Dedifferentiated amniotic fluid mesenchymal stem cell (primary cell): ENCODE measurements at regions not wholly inside any gene's neighbourhood (a gene's known extent, or its start where the extent isn't known, plus 50 kb on each side); places are given as distances from the start of the nearest gene placed in this dataset.

ENCODE experiments used
- DNase-seq: peaks from one replicate; pipeline ENCODE4 v3.0.0-alpha.2; 2016; ENCODE audit errors: extremely low spot score

- no peak for DNase-seq
Observed at GRCh38 chr16:54812229-54812628, 118.4 kb upstream of the IRX5 start.

GRCh38 chr16:54808890-54809289 lies 121.8 kb upstream of the IRX5 start:
- DNase-seq: no peak

GRCh38 chr16:54806881-54807360 lies 123.7 kb upstream of the IRX5 start:
- no peak for DNase-seq

DNA sequence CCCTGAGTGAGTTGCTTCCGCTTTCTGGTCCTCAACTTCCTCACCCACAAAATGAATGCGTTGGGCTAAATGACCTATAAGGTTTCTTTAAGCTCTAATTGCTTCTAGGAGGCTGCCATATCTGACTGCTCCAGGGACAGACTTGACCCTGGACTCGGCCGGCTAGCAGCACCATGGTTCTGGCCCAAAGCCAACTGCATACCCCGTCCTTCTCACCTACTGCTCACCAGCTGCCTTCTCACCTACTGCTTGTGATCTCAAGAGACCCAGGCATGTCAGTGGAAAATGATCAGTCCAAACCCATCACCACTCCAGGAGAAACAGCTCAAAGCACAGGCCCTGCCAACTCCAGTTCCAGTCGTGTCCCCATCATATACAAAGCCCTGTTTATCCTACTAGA lies 124.3 kb upstream of the IRX5 start:
- no peak for DNase-seq

DNA sequence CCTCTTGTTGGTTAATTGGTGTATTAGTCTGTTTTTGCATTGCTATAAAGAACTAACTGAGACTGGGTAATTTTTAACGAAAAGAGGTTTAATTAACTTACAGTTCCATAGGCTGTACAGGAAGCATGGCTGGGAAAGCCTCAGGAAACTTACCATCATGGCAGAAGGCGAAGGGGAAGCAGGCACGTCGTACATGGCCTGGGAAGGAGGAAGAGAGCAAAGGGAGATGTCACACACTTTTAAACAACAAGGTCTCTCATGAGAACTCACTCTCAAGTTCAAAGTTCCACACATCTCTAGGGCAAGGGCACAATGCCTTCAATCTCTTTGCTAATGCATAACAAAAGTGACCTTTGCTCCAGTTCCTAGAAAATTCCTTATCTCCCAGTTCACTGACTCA lies 125.0 kb upstream of the IRX5 start:
- no peak for DNase-seq

DNA sequence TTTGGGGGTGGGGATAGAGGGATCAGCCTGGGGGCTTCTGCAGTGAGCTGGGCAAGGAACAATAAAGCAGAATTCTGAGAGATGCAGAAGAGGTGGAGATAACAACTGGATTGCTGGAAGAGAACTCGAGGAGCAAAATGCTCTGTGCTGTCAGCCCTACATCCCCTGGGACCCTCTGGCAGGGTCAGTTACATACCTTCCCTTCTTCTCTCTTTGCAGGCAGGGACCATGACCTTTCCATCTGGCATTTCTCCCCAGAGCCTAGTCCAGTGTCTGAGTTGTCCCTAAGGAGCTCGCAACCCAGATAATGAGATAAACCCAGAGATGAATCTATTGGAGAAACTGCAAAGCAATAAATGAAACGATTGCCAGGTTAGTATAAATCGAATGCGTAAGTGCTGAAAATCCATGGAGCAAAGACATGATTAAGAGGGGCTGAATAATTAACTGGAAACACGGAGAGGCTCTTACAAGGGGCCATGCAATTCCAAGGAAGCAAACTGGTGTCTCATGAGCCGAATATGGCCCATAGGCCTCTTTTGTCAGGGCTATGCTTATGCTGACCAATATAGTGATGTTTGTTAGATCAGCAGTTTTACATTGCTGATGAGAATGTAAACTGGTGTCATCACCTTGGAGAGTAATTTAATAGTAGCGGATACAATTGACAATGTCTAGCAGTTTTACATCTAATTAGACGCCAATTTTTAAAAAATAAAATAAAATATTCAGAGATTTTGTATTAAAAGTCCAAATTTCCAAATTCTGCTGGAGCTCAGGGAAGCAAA lies 129.4 kb upstream of the IRX5 start:
- DNase-seq: no peak

DNA sequence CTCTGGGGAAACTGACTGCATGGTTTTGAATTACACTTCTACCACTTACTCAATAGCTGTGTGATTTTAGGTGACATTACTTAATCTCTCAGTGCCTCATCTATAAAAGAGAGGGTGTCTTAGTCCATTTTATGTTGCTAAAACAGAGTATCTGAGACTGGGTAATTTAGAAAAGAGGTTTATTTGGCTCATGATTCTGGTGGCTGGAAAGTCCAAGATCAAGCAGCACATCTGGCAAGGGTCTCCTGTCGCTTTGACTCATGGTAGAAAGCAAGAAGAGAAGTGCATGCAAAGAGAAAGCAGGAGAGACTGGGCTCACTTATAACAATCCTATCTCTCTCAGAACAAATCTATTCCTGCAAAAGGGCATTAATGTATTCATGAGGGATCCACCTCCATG lies 132.4 kb upstream of the IRX5 start:
- DNase-seq: no peak

DNA sequence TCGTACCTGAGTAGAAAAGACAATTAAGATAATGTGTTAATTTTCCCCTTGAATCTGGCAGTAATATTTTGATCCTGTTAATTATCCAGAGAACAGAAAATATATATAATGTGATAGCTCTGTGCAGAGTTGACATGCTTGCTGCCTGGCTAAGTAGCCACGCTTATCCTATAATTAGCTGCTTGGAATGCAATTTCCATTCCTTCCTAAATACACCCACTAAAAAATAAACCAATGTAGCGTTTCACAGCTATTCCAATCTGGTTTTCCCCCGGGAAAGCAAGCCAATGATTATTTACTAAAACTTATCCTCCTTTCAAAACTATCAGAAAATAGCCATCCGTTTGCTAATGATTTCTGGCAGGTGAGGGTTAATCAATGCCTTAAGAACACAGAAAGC lies 134.5 kb upstream of the IRX5 start:
- DNase-seq: no peak

DNA sequence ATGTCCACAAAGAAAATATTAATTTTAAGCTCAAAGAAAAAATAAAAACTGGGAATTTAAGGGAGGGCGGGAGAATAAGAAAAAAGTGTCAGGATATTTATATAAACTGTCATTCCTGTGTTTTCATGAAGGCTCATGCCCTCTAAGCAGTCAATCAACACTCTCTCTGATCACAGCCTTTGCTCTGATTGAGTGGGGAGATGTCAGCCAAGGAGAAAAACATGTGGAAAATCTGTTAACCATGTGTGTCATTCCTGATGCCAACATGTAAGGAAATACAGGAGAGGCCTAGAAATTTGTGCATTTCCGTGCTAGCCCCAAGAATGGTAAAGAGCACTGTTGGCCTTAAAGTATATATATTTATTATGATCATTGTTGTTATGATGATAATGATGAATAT lies 137.9 kb upstream of the IRX5 start:
- DNase-seq: no peak

- DNase-seq: no peak
Observed at GRCh38 chr16:54787045-54787444, 143.6 kb upstream of the IRX5 start.

GRCh38 chr16:54783980-54784379 lies 146.7 kb upstream of the IRX5 start:
- DNase-seq: no peak

DNA sequence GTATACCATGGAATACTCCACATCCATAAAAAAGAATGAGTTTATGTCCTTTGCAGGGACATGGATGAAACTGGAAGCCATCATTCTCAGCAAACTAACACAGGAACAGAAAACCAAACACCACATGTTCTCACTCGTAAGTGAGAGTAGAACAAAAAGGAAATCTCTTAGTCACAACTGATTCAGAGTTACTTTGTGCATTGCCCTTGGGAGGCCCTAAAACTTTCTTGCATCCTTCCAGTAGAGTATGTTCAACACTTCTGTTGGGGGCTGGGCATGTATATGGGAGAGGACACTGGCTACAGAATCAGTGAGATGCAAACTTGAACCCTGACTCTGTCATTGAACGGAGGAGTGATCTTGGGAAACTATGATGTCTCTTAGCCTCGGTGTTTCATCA lies 147.4 kb upstream of the IRX5 start:
- DNase-seq: no peak

- DNase-seq: no peak
Observed at GRCh38 chr16:54780266-54780665, 150.4 kb upstream of the IRX5 start.

DNA sequence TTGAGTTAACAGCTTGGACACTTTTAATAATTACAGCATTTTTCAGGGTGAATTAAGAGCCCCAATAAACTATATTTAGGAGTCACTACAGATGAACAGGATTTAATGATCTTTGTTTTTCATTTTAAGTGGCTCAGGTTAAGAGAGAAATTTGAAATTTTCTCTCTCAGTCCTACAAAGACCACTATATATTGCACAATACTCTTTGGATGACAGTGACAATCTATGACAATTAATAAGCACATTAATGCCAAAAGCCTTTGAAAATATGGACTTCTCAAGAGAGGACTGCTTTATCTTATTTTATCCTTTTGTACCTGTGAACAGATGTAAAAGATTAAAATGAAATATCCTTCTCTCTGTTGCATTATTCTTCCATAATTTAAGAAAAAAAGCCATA lies 151.1 kb upstream of the IRX5 start:
- DNase-seq: no peak

- no peak for DNase-seq
Observed at GRCh38 chr16:54774768-54775167, 155.9 kb upstream of the IRX5 start.

- DNase-seq: no peak
Observed at GRCh38 chr16:54772400-54772799, 158.3 kb upstream of the IRX5 start.

DNA sequence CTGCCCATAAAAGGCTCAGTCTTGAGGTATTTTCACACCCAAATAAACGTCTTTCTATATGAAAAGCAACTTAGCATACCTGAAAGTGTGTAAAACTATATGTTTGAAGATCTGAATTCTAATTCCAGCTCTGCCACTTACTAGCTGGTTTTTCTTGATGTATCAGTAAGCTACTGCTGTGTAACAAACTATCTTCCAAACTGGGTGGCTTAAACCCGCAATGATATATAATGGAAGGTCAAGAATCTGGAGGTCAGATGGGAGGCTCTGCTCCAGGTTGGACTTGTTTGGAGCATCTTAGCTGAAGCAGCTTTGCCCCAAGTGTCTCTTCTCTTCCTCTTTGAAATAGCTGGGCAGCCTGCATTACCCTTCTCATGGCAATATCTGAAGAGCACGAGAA lies 164.3 kb upstream of the IRX5 start:
- no peak for DNase-seq

- no peak for DNase-seq
Observed at GRCh38 chr16:54750249-54750648, 180.4 kb upstream of the IRX5 start.

GRCh38 chr16:54748611-54749190 lies 182.0 kb upstream of the IRX5 start:
- no peak for DNase-seq

- DNase-seq: no peak
Observed at GRCh38 chr16:54746596-54746995, 184.1 kb upstream of the IRX5 start.

DNA sequence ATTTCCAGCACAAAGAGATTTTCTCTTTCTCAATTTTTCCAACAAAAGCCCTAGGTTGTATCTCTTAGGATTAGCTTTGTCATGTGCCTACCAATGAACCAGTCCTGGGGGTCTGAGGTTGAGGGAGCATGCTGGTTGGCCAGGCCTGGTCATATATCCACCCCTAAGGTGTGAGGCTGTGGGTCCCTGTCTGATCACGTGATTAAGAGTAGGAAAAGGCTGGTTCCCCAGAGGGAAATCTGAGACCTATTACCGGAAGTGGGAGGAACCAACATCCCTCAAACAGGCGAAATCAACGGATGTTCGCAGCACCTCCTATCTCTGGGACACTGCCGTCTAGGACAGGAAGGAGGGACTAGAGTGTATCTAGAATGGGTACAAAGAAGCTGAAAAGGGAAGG lies 185.7 kb upstream of the IRX5 start:
- no peak for DNase-seq

DNA sequence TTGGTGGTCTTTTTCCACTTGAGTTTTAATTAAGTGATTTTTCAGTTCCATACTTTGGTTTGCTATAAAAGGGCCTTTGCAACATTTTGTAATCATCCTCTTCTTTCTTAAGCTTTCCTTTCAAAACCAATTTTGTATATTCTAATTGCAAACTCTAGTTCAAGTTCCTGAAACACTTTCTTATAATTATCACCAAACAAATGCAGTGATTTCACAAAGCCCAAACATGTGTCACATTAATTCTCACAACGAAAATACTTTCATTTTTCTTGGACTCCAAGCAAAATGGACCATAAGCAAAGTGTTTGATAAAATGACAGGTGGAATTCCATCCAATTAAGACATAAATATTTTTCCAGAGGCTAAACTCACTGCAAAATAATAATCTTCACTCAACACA lies 188.2 kb upstream of the IRX5 start:
- DNase-seq: no peak

DNA sequence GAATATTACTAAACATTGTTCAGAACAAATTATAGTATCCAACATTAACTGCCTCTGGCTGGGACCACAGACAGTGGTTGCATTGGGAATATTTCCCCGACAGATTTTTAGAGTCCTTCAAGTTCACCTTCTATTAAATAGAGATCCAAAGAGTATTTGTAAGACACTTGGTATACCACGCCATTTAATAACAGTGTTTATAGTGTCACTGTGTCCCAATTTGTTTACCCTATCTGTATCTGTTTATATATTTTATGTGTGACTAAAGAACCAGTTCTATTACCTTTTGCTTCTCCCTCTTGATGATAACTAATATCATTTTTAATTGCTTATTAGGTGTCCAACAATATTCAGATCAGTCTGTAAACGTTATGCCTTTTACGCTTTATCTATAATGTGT lies 191.3 kb upstream of the IRX5 start:
- no peak for DNase-seq

DNA sequence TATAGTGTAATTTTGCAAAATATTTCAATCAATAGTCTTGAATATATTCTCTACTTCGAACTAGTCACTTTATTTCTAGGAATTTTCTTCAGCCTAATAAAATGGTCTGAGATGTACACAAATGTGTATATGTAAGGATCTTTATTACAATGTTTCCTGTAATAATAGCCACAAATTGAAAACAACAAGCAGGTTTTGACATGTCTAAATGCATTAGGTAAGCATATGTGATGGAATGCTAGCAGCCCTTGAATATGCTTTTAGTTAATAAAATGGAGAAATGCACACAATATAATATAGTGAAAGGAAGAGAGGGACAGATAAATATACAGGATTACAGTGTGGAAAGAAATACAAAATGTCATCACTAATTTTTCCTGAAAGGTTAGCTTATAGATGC lies 196.5 kb upstream of the IRX5 start:
- no peak for DNase-seq
